HepG2 (cell line): ENCODE measurements at regions not wholly inside any gene's neighbourhood (a gene's known extent, or its start where the extent isn't known, plus 50 kb on each side); places are given as distances from the start of the nearest gene placed in this dataset.
A peak's percentile ranks its signal among the peaks of the same experiment; 100 is the strongest.

Source experiments
- ATAC-seq: fragments of 200-7000 bp; cut with Tn5 transposase; 3 replicates; pipeline ENCODE4 v1.9.1; 2020; ENCODE audit warnings: mild to moderate bottlenecking, moderate library complexity
- BruUV-seq: library from RNA; stranded (reverse); fragments of 400-500 nt; replicated peaks from 2 replicates; lab custom pipeline; 2021; lab: Mats Ljungman, UMichigan
- CTCF ChIA-PET: fragments of 300-600 bp; formaldehyde crosslinking; extraction: SDS; loops from one replicate; lab custom pipeline; 2021; ENCODE audit warnings: low total read pairs, inconsistent platforms, low intra/inter-chr PET ratio; lab: Yijun Ruan, JAX
- POLR2A ChIA-PET: fragments of 350-600 bp; sonication (Branson Sonifier 250); formaldehyde crosslinking; loops from one replicate; lab custom pipeline; 2020; ENCODE audit warnings: antibody characterized with exemption, inconsistent platforms; lab: Yijun Ruan, JAX
- DNase-seq: peaks from one replicate; pipeline ENCODE4 v3.0.0-alpha.2; 2015; ENCODE audit warnings: low spot score
- FAIRE-seq: peaks from 3 replicates; lab custom pipeline; 2011; peaks lifted over from hg19 to GRCh38; lab: Jason Lieb, UNC
- H2AFZ ChIP-seq: one replicate; pipeline ENCODE4 v1.6.1; 2011; ENCODE audit warnings: low read length, inconsistent platforms
- H3K27ac ChIP-seq: fragments of 300-600 bp; 3 replicates; pipeline ENCODE4 v1.8.0; 2011; ENCODE audit warnings: mixed run types, mild to moderate bottlenecking, mixed read lengths, low read length, inconsistent platforms; ENCODE audit not compliant: insufficient read depth; ENCODE audit errors: extremely low read length
- H3K27me3 ChIP-seq, 2 experiments: fragments of 200-600 bp in 1 of 2; 2 replicates in 1 of 2; 3 replicates in 1 of 2; pipeline versions ENCODE4 v1.6.0 to v1.8.0; 2011; ENCODE audit warnings: low read length in 2 of 2, mild to moderate bottlenecking in 2 of 2, moderate library complexity in 2 of 2, inconsistent platforms in 1 of 2; ENCODE audit not compliant: insufficient read depth in 2 of 2, control insufficient read depth in 1 of 2
- H3K36me3 ChIP-seq, 2 experiments: fragments of 200-600 bp in 1 of 2; replicated peaks in 1 of 2; 2 replicates in 1 of 2; 3 replicates in 1 of 2; pipeline versions ENCODE4 v1.5.1 to v1.8.0; 2011; ENCODE audit warnings: low read length in 2 of 2, inconsistent platforms in 1 of 2; ENCODE audit not compliant: insufficient read depth in 2 of 2, control insufficient read depth in 1 of 2
- H3K4me1 ChIP-seq: 2 replicates; pipeline ENCODE4 v1.5.1; 2012; ENCODE audit warnings: low read length, inconsistent platforms; ENCODE audit not compliant: insufficient read depth
- H3K4me2 ChIP-seq: 2 replicates; pipeline ENCODE4 v1.6.0; 2011; ENCODE audit warnings: low read depth, low read length, inconsistent platforms
- H3K4me3 ChIP-seq, 3 experiments: fragments of 200-600 bp in 1 of 3; sonication (generic), shearing (Covaris generic) in 1 of 3; replicated peaks in 1 of 3; 2 replicates each; pipeline ENCODE4 v1.5.1; 2011 to 2016; ENCODE audit warnings: low read length in 3 of 3, inconsistent platforms in 2 of 3, low read depth in 2 of 3, mild to moderate bottlenecking in 2 of 3, control low read depth in 1 of 3, mixed read lengths in 1 of 3; ENCODE audit not compliant: insufficient read depth in 1 of 3
- H3K79me2 ChIP-seq: one replicate; pipeline ENCODE4 v1.6.1; 2011; ENCODE audit warnings: low read length, inconsistent platforms; ENCODE audit not compliant: insufficient read depth
- H3K9ac ChIP-seq: 2 replicates; pipeline ENCODE4 v1.6.0; 2011; ENCODE audit warnings: mild to moderate bottlenecking, low read depth, low read length, inconsistent platforms; ENCODE audit not compliant: insufficient read depth
- H3K9me3 ChIP-seq: 2 replicates; pipeline ENCODE4 v1.5.1; 2012; ENCODE audit warnings: mild to moderate bottlenecking, low read length
- H4K20me1 ChIP-seq: 2 replicates; pipeline ENCODE4 v1.6.0; 2011; ENCODE audit warnings: inconsistent platforms, mild to moderate bottlenecking, low read length, moderate library complexity; ENCODE audit not compliant: insufficient read depth
- AFF4 ChIP-seq: sonication (generic); formaldehyde crosslinking; IDR thresholded peaks from 2 replicates; pipeline ENCODE4 v1.4.0; 2020; ENCODE audit warnings: missing genetic modification reagents
- CCDC6 ChIP-seq: sonication (generic); formaldehyde crosslinking; IDR thresholded peaks from 2 replicates; pipeline ENCODE4 v1.8.1; 2022; ENCODE audit warnings: mild to moderate bottlenecking, missing genetic modification reagents, moderate library complexity
- ELF1 ChIP-seq: sonication (generic); formaldehyde crosslinking; IDR thresholded peaks from 2 replicates; pipeline ENCODE4 v1.4.0; 2020; ENCODE audit warnings: missing genetic modification reagents
- SALL2 ChIP-seq: sonication (generic); formaldehyde crosslinking; IDR thresholded peaks from 2 replicates; pipeline ENCODE4 v1.8.1; 2023; ENCODE audit warnings: mild to moderate bottlenecking, missing genetic modification reagents, inconsistent platforms
- SP2 ChIP-seq: sonication (generic); formaldehyde crosslinking; IDR thresholded peaks from 2 replicates; pipeline ENCODE4 v1.5.1; 2020; ENCODE audit warnings: mild to moderate bottlenecking, missing genetic modification reagents
- ZKSCAN1 ChIP-seq: fragments of 150-350 bp; IDR thresholded peaks from 2 replicates; pipeline ENCODE4 v1.6.1; 2014; ENCODE audit warnings: low read length
- ZMYM2 ChIP-seq: sonication (generic); formaldehyde crosslinking; IDR thresholded peaks from 2 replicates; pipeline ENCODE4 v1.8.0; 2022; ENCODE audit warnings: mild to moderate bottlenecking, missing genetic modification reagents
- ZNF24 ChIP-seq: fragments of 450-650 bp; IDR thresholded peaks from 2 replicates; pipeline ENCODE4 v1.6.1; 2017; ENCODE audit warnings: antibody characterized with exemption, mild to moderate bottlenecking
- ZNF263 ChIP-seq: sonication (generic); formaldehyde crosslinking; IDR thresholded peaks from 2 replicates; pipeline ENCODE4 v1.4.0; 2020; ENCODE audit warnings: missing genetic modification reagents
- ZNF607 ChIP-seq: sonication (generic); formaldehyde crosslinking; IDR thresholded peaks from 2 replicates; pipeline ENCODE4 v1.5.1; 2020; ENCODE audit warnings: missing genetic modification reagents, mild to moderate bottlenecking, borderline replicate concordance
- ZNF75D ChIP-seq: sonication (generic); formaldehyde crosslinking; IDR thresholded peaks from 2 replicates; pipeline ENCODE4 v1.8.1; 2023; ENCODE audit warnings: missing genetic modification reagents, mild to moderate bottlenecking, borderline replicate concordance
- ZSCAN29 ChIP-seq: sonication (generic); formaldehyde crosslinking; conservative IDR thresholded peaks from 2 replicates; pipeline ENCODE4 v1.4.0; 2020; ENCODE audit warnings: mild to moderate bottlenecking, missing genetic modification reagents
- WGBS: methylation state at CpG from one replicate; pipeline ENCODE4 v1.1.6; 2017; ENCODE audit warnings: low lambda C conversion rate; 5-methylcytosine and 5-hydroxymethylcytosine counted together
- in situ Hi-C: cut with HindIII; loops from 2 replicates; pipeline ENCODE4 v1.10.0; 2017; ENCODE audit warnings: low pct_unique_long_range_greater_than_20kb; ENCODE audit not compliant: extremely low pct_ligation_motif_present
- intact Hi-C: fragments of 100-400 bp; cut with micrococcal nuclease; formaldehyde crosslinking; loops from one replicate; pipeline ENCODE4 v1.10.0; 2022; ENCODE audit not compliant: unreplicated experiment
- TF ChIP-seq, protein P1 (sequence below): sonication (generic); formaldehyde crosslinking; IDR thresholded peaks from 2 replicates; pipeline ENCODE4 v1.8.1; 2023; ENCODE audit warnings: mild to moderate bottlenecking, missing genetic modification reagents
- TF ChIP-seq, protein P2 (sequence below): sonication (generic); formaldehyde crosslinking; IDR thresholded peaks from 2 replicates; pipeline ENCODE4 v1.4.0; 2020; ENCODE audit warnings: missing genetic modification reagents

GRCh38 chr5:139741823-139742172, 53.8 kb upstream of the PSD2 start:
- ChIA-PET CTCF (no interaction called here), POLR2A (interaction anchor here (0.7 to 9.5 kb wide), 4 partner anchors 8 to 106 kb away, joined by 3 to 132 read pairs (median 4); no protein-coding TSS in a partner anchor)
- H3K4me1 ChIP-seq = peaks cover 89% of the 10 kb centered on the region
- H3K27ac ChIP-seq = peak overlapping the region; percentile 56
- in situ Hi-C loops = no loop called here
- ATAC-seq = no peak
- FAIRE-seq = no peak
- H3K9ac ChIP-seq = peak overlapping the region; percentile 19
- peak overlapping the region; percentile 64 for H3K4me2 ChIP-seq
- no peak for DNase-seq
- H3K9me3 ChIP-seq = no peaks in the 10 kb centered on the region
- 0 out of 6 replicates have a peak overlapping the region, but pooled peaks of 1 of the 3 experiments have one; percentile 45 for H3K4me3 ChIP-seq
- no peaks in the 10 kb centered on the region for H3K36me3 ChIP-seq
- no peak overlapping the region for H2AFZ ChIP-seq
- TF ChIP-seq ZNF607 (CRISPR knock-in tag) = 0 out of 2 replicates have a peak, but pooled peaks have one; percentile 34
- no peak for TF ChIP-seq ELF1
- TF ChIP-seq, protein P1, sequence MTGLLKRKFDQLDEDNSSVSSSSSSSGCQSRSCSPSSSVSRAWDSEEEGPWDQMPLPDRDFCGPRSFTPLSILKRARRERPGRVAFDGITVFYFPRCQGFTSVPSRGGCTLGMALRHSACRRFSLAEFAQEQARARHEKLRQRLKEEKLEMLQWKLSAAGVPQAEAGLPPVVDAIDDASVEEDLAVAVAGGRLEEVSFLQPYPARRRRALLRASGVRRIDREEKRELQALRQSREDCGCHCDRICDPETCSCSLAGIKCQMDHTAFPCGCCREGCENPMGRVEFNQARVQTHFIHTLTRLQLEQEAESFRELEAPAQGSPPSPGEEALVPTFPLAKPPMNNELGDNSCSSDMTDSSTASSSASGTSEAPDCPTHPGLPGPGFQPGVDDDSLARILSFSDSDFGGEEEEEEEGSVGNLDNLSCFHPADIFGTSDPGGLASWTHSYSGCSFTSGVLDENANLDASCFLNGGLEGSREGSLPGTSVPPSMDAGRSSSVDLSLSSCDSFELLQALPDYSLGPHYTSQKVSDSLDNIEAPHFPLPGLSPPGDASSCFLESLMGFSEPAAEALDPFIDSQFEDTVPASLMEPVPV = no peak
- no peak for TF ChIP-seq ZNF75D
- TF ChIP-seq ZKSCAN1 = peak; percentile 83
- no peak for TF ChIP-seq ZNF263 (CRISPR knock-in tag)
- no peak for TF ChIP-seq SP2
- no peak for TF ChIP-seq AFF4
- 0 out of 2 replicates have a peak, but pooled peaks have one; percentile 30 for TF ChIP-seq ZMYM2
- no peak for TF ChIP-seq ZNF24
- TF ChIP-seq ZSCAN29 = no peak
- TF ChIP-seq, protein P2, sequence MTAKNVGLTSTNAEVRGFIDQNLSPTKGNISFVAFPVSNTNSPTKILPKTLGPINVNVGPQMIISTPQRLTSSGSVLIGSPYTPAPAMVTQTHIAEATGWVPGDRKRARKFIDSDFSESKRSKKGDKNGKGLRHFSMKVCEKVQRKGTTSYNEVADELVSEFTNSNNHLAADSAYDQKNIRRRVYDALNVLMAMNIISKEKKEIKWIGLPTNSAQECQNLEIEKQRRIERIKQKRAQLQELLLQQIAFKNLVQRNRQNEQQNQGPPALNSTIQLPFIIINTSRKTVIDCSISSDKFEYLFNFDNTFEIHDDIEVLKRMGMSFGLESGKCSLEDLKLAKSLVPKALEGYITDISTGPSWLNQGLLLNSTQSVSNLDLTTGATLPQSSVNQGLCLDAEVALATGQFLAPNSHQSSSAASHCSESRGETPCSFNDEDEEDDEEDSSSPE (CRISPR knock-in tag) = no peak
- TF ChIP-seq CCDC6 (CRISPR knock-in tag) = no peak
- TF ChIP-seq SALL2 (CRISPR knock-in tag) = no peak
- TF ChIP-seq, all 625 proteins: peak for 3
- Histone ChIP-seq H3K27me3 (no peaks in the 10 kb centered on the region), H3K79me2 (no peaks in the 10 kb centered on the region), H4K20me1 (no peaks in the 10 kb centered on the region)
- intact Hi-C loops = loop anchor here (10.0 kb wide), 1 partner anchor 307 kb away; the partner anchor contains the start of gene DNAJC18
- 100% methylated on average over 1 of the region's 3 CpGs for WGBS
- no TSS peak for BruUV-seq
